Left forelimb (tissue), 1 donor: ENCODE measurements at regions not wholly inside any gene's neighbourhood (a gene's known extent, or its start where the extent isn't known, plus 50 kb on each side); places are given as distances from the start of the nearest gene placed in this dataset.

Experiments used
- DNase-seq: peaks from one replicate; pipeline ENCODE4 v3.0.0-alpha.2; 2018; ENCODE audit warnings: low spot score

DNA sequence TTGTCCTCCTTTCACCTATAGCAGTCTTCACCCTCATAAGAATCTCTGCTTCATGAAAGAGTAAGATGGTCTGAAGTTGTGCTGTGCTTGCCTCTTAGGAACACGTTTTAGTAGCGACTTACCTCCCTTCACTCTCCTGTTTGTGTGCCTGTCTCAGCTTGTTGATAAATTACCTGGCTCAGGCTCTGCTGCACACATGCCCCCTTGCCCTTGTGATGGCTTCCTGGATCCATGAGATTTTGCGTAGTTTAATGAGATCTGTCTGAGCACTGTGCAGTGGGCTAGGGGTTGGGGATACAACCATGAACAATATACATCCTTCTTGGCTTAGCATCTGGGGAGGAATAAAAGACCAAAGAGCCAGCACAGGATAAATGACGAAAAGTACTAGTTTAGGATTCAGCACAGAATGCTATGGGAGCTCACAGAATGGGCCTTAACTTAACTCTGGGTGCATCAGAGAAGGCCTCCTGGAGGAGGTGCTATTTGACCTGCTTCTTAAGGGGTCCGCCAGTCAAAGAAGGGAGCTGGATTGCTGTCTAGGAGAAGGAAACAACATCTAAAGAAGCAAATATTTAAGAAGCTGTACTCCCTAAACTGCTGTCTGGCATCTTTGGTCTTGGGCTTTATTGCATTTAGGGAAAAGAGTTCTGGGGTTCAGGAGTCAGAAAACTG lies 175.7 kb upstream of the PLXNA2 start:
- no peak for DNase-seq

GRCh38 chr1:208420696-208421095 lies 176.5 kb upstream of the PLXNA2 start:
- no peak for DNase-seq

GRCh38 chr1:208421486-208421885 lies 177.3 kb upstream of the PLXNA2 start:
- no peak for DNase-seq

- no peak for DNase-seq
Measured at GRCh38 chr1:208423526-208423925, 179.3 kb upstream of the PLXNA2 start.

GRCh38 chr1:208425096-208425495 lies 180.9 kb upstream of the PLXNA2 start:
- no peak for DNase-seq

GRCh38 chr1:208430220-208430619 lies 186.0 kb upstream of the PLXNA2 start:
- no peak for DNase-seq

DNA sequence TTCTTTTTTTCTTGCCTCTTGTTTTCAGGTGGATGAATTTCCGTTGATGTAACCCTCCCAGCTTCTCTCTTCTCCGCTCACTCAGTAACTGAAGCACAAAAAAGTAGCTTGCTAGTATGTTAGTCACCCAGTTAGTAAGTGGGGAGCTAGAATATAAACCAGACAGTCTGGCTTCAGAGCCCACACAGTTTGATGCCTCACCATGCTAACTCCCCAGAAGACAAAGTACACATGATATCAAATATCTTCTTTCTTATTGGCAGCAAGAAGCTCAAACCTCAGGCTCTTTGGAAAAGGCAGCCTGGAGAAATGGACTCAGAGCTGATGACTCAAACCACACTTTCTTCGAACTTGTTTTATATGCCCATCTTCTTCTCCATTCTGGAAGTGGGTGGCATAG lies 187.5 kb upstream of the PLXNA2 start:
- no peak for DNase-seq

GRCh38 chr1:208432346-208432745 lies 188.2 kb upstream of the PLXNA2 start:
- no peak for DNase-seq

DNA sequence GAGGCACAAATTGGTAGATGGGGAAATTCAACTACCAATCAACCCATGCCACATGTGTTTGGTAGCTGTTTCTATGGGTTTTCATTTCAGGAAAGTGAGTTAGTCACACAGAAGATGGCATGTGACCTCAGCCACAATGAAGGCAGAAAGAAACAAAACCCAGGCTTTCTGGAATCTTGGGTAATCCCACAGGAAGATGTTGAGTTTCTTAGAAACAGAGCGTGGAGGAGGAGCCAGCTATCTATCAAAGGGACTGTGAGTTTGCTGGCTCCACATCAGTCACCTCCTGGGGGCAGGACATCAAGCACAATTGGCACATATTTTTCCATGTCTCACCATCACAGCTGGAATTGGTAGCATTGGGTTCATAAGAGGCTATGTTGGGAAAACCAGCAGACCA lies 188.9 kb upstream of the PLXNA2 start:
- DNase-seq = no peak

GRCh38 chr1:208433971-208434370 lies 189.8 kb upstream of the PLXNA2 start:
- no peak for DNase-seq

- no peak for DNase-seq
Measured at GRCh38 chr1:208437401-208437800, 193.2 kb upstream of the PLXNA2 start.

GRCh38 chr1:208438112-208438699 lies 194.0 kb upstream of the PLXNA2 start:
- no peak for DNase-seq

- no peak for DNase-seq
Measured at GRCh38 chr1:208445758-208446203, 201.6 kb upstream of the PLXNA2 start.

DNA sequence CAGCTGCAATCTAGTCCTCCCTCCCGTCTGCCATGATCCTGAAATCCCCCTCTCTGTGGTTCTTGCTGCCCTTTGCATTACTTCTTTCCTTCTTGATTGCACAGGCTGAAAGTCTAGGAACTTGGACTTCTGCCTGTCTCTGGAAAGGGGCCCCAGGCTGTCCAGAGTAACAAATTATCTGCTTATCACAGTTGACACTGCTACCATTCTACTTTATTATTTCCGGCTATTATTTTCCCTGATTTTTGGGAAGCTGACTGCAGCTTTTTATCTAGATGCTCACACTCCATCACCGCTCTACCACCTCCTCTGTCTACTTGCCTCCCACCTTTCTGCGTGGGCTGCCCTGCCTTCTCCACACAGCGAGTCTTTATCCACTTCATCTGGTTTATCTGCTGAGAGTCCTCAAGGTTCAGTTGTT lies 202.1 kb upstream of the PLXNA2 start:
- no peak for DNase-seq

DNA sequence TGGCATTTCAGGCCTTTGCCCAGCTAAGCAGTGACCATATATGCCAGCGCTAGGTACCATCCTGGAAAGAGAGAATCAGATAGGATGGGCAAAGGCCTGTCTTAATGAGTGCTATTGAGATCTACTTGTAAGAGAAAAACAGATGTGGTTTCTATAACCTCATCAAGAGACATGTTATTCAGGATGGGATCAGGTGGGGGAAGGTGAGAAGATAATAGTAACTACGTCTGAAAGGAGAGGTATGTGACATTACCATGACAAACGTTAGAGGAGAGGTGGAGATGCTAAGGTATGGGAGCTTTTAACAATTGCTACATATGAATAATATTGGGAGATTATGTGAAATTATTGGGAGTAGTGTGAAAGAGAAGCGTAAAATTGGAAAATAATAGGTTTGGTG lies 204.2 kb upstream of the PLXNA2 start:
- no peak for DNase-seq

DNA sequence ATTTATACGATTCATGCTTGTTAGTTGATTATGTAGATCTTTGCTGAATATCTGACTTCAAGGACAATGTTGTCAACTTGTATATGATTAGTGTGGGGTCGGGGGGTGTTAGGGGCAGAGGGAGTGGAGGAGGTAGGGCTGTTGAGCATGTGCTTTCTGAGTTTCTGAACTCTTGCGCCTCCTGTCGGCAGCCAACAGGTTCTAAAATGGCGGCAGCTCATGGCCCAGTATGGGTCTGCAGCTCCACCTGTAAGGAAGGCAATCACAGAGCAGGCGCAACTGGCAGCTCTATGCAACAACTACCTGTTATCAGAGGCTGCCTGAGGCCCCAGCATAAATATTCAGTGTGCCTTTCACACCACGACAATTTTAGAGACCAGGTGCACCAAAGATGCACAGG lies 205.8 kb upstream of the PLXNA2 start:
- no peak for DNase-seq

DNA sequence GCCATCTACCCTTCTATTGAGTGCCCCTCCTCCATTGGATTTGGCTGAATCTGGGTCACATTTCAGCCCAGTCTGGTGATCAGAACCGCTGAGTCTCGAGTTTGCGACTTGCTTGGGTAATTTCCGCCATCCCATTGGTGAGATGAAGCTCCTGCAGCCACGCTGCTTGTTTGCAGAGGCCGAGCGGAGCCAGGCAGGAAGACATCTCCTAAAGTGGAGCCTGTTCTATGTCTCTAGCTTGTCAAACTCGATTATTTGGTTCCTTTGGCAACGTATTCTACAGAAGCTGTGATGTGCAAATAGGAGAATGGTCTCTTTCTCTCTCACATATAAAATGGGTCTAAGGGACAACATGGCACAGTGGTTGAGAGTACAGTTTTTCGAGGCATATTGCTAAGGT lies 206.8 kb upstream of the PLXNA2 start:
- no peak for DNase-seq

DNA sequence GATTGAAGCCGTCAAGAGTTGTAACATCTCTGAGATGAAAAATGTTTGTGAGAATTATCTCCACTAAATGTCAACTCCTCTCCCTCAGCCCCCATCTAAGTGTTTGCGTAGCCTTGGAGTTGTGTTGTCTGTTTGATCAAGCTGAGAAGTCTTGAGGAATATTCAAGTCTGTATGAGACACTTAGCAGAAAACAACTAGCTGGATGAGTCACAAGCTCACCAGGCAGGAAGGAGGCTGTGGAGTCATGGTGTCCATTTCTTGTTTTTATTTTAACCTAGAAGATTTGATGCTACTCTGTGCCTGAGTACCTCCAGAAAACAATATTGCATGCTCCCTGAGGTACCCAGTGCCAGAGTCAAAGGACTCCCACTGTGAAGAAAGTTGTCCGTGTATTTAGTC lies 211.6 kb upstream of the PLXNA2 start:
- no peak for DNase-seq

- no peak for DNase-seq
Measured at GRCh38 chr1:208456487-208456886, 212.3 kb upstream of the PLXNA2 start.

- no peak for DNase-seq
Measured at GRCh38 chr1:208460823-208461222, 216.6 kb upstream of the PLXNA2 start.

DNA sequence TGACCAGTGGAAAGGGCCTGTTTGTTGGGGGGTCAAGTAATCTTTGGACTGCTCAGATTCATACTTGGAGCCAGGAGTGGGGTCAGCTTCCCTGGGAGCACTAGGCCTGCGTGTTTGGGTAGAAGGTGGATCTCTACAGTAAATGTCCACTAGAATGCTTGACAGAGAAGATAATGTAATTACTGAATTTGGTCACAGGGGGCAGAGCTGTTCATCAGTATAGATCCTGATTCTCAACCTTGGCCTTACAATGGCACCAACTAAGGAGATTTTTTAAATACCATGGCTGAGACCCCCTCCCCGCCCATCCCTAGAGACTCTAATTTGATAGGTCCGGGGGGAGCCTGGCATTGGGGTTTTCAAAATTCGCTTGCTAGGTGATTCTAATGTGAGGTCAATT lies 217.5 kb upstream of the PLXNA2 start:
- no peak for DNase-seq

DNA sequence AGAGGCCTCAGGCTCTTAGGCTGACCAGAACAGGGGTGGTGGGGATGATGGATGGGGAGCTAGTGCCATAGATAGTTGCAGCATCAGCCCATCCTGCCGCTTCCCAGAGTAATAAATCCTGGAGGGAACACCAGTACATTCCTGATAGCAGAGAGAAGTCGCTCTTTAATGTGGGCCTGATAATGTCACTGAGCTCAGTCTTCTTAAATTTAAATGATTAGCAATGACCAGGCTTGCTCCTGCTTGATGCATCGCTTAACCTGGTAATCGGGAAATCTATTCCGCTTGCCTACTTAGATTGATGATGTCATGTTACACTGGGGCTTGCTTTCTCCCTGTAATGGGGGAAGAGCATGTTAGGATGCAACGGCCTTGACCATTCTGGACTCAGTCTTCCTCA lies 218.6 kb upstream of the PLXNA2 start:
- DNase-seq = no peak

DNA sequence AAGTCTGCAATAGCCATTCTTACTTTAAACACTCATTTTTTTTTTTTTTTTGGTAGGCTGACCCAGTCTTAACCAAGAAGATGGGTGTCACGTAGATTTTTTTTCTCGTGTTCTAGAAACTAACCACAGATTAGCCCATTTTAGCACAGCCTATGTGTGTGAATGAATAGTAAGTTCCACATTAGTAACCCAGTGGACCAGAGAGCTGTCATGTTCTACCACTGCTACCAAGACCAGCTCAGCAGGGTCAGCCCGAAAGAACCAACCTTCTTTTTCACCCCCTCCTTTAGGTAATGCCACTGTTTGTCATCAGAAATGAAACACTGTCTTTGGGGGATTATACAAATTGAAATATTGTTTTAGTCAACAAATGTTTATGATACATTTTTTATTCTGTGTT lies 221.1 kb upstream of the PLXNA2 start:
- no peak for DNase-seq
